Endodermal cell (in vitro differentiated cells): ENCODE measurements at regions not wholly inside any gene's neighbourhood (a gene's known extent, or its start where the extent isn't known, plus 50 kb on each side); places are given as distances from the start of the nearest gene placed in this dataset.

Experiments
- DNase-seq: peaks from one replicate; pipeline ENCODE4 v3.0.0-alpha.2; 2017
- H3K27ac ChIP-seq: 2 replicates; pipeline ENCODE4 v1.5.1; 2013; ENCODE audit warnings: mild to moderate bottlenecking, low read depth, low read length, moderate library complexity
- H3K27me3 ChIP-seq: 2 replicates; pipeline ENCODE4 v1.6.1; 2013; ENCODE audit warnings: mild to moderate bottlenecking, low read length, moderate library complexity; ENCODE audit not compliant: insufficient read depth, control insufficient read depth, poor library complexity, severe bottlenecking
- H3K36me3 ChIP-seq: 2 replicates; pipeline ENCODE4 v1.7.0; 2013; ENCODE audit warnings: mild to moderate bottlenecking, low read length, moderate library complexity; ENCODE audit not compliant: control insufficient read depth, insufficient read depth
- H3K4me1 ChIP-seq: one replicate; pipeline ENCODE4 v1.7.0; 2013; ENCODE audit warnings: low read length; ENCODE audit not compliant: control insufficient read depth, insufficient read depth
- H3K4me3 ChIP-seq: 2 replicates; pipeline ENCODE4 v1.5.1; 2013; ENCODE audit warnings: mild to moderate bottlenecking, low read length, moderate library complexity
- H3K9ac ChIP-seq: 2 replicates; pipeline ENCODE4 v1.6.1; 2013; ENCODE audit warnings: mild to moderate bottlenecking, low read length, moderate library complexity; ENCODE audit not compliant: poor library complexity, severe bottlenecking; ENCODE audit errors: extremely low read depth
- H3K9me3 ChIP-seq: 2 replicates; pipeline ENCODE4 v1.6.1; 2013; ENCODE audit warnings: mild to moderate bottlenecking, low read length, moderate library complexity; ENCODE audit not compliant: control insufficient read depth
- H3K27ac Mint-ChIP-seq: 2 replicates; pipeline ENCODE4 v1.8.0; 2020; ENCODE audit warnings: mixed read lengths
- H3K27me3 Mint-ChIP-seq: 2 replicates; pipeline ENCODE4 v1.8.0; 2021; ENCODE audit warnings: mild to moderate bottlenecking, mixed read lengths; ENCODE audit not compliant: insufficient read depth
- H3K36me3 Mint-ChIP-seq: 2 replicates; pipeline ENCODE4 v1.8.0; 2020; ENCODE audit warnings: low read depth, mixed read lengths
- H3K4me1 Mint-ChIP-seq: 2 replicates; pipeline ENCODE4 v1.8.0; 2020; ENCODE audit warnings: mixed read lengths
- H3K4me3 Mint-ChIP-seq: 2 replicates; pipeline ENCODE4 v1.8.0; 2020; ENCODE audit warnings: mild to moderate bottlenecking, moderate library complexity, mixed read lengths
- H3K9me3 Mint-ChIP-seq: 2 replicates; pipeline ENCODE4 v1.8.0; 2020; ENCODE audit warnings: mild to moderate bottlenecking, mixed read lengths
- WGBS, 2 experiments: methylation state at CpG; one replicate each; pipeline versions ENCODE4 v1.1.5 to v1.1.7; 2013; ENCODE audit warnings: missing lambda C conversion rate in 2 of 2, mixed read lengths in 1 of 2; ENCODE audit not compliant: insufficient coverage in 1 of 2, insufficient read length in 1 of 2; 5-methylcytosine and 5-hydroxymethylcytosine counted together
- TF ChIP-seq, protein P1 (sequence below): fragments of 200-600 bp; sonication (generic); conservative IDR thresholded peaks from 2 replicates; pipeline ENCODE4 v1.5.0; 2021; ENCODE audit warnings: antibody characterized with exemption, mild to moderate bottlenecking

DNA sequence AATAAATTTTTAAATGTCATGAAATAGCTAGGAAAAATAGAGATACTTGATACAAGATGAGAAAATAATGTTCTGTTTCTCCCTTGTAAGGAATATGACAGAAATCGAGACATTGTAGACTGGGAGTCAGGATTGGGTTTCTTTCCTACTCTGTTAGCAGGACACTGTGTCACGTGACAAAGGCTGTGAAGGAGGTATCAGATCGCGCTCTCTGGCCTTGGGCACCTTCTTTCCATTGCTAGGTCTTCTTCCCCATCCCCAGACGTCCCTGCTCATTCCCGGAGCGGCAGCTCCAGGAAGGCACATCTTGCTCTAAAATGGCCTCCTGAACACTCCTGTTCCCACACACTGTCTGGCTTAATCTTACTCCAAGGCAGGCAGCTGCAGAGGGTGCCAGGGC lies 133.4 kb downstream of the TM9SF2 start:
- Mint-ChIP-seq H3K4me3 (no peak overlapping the region), H3K27me3 (peaks cover 2% of the 10 kb centered on the region), H3K4me1 (peaks cover 6% of the 10 kb centered on the region), H3K36me3 (peaks cover 9% of the 10 kb centered on the region), H3K9me3 (peaks cover 21% of the 10 kb centered on the region), H3K27ac (no peak overlapping the region)
- no peak overlapping the region for H3K4me3 ChIP-seq
- no peaks in the 10 kb centered on the region for H3K4me1 ChIP-seq
- TF ChIP-seq, protein P1, sequence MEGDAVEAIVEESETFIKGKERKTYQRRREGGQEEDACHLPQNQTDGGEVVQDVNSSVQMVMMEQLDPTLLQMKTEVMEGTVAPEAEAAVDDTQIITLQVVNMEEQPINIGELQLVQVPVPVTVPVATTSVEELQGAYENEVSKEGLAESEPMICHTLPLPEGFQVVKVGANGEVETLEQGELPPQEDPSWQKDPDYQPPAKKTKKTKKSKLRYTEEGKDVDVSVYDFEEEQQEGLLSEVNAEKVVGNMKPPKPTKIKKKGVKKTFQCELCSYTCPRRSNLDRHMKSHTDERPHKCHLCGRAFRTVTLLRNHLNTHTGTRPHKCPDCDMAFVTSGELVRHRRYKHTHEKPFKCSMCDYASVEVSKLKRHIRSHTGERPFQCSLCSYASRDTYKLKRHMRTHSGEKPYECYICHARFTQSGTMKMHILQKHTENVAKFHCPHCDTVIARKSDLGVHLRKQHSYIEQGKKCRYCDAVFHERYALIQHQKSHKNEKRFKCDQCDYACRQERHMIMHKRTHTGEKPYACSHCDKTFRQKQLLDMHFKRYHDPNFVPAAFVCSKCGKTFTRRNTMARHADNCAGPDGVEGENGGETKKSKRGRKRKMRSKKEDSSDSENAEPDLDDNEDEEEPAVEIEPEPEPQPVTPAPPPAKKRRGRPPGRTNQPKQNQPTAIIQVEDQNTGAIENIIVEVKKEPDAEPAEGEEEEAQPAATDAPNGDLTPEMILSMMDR = no peak
- WGBS, 2 experiments = 82 to 91% methylated on average over 7 of the region's 7 CpGs
- H3K27me3 ChIP-seq = no peaks in the 10 kb centered on the region
- H3K9me3 ChIP-seq = peaks cover 12% of the 10 kb centered on the region
- no peak overlapping the region for H3K9ac ChIP-seq
- H3K27ac ChIP-seq = no peak overlapping the region
- no peak for DNase-seq
- no peaks in the 10 kb centered on the region for H3K36me3 ChIP-seq

DNA sequence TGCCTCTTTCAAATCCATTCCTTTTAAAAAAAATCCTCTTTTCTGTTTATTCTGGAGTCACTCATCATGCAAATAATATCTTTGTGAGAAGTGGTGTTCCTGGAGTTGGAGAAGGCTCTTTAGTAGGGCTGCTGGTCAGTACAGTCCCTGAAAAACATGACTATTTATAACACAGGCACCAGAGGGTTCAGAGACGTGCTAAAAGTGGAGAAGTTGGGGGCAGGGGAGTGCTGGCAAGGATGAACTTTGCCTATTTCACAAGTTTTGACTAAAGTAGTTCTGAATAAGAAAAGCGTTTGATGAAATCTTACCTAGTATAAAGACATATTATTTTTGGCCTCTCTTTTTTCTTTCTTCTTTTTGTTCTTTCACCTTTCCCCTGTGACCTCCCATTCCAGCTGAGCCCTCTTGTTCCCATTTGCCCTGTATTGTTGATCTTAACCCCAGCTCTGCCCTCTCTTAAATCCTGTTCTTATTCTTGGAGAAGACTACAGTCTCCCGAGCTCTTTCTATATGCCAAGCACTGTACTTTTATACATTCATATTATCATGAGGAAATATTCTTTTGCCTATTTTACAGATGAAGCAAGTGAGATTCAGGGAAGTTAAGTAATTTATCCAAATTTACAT lies 129.1 kb downstream of the TM9SF2 start:
- H3K27ac Mint-ChIP-seq = no peak overlapping the region
- H3K4me3 Mint-ChIP-seq = no peak overlapping the region
- Histone ChIP-seq H3K36me3 (no peaks in the 10 kb centered on the region), H3K9me3 (peaks cover 12% of the 10 kb centered on the region), H3K27me3 (no peaks in the 10 kb centered on the region), H3K27ac (no peak overlapping the region), H3K4me1 (no peaks in the 10 kb centered on the region), H3K4me3 (no peak overlapping the region), H3K9ac (no peak overlapping the region)
- H3K27me3 Mint-ChIP-seq = peaks cover 2% of the 10 kb centered on the region
- H3K4me1 Mint-ChIP-seq = peaks cover 42% of the 10 kb centered on the region
- 88 to 100% methylated on average over 1 to 3 of the region's 3 CpGs for WGBS, 2 experiments
- peaks cover 21% of the 10 kb centered on the region for H3K9me3 Mint-ChIP-seq
- no peak for DNase-seq
- H3K36me3 Mint-ChIP-seq = peaks cover 9% of the 10 kb centered on the region
- TF ChIP-seq, protein P1 = no peak

GRCh38 chr13:99629641-99630040 lies 128.4 kb downstream of the TM9SF2 start:
- Mint-ChIP-seq H3K36me3 (peaks cover 9% of the 10 kb centered on the region), H3K27me3 (peaks cover 4% of the 10 kb centered on the region), H3K4me3 (no peak overlapping the region), H3K27ac (no peak overlapping the region), H3K4me1 (peaks cover 48% of the 10 kb centered on the region), H3K9me3 (peaks cover 25% of the 10 kb centered on the region)
- TF ChIP-seq, protein P1 = no peak
- H3K4me3 ChIP-seq = no peak overlapping the region
- peaks cover 12% of the 10 kb centered on the region for H3K9me3 ChIP-seq
- H3K9ac ChIP-seq = no peak overlapping the region
- no peak overlapping the region for H3K27ac ChIP-seq
- WGBS, 2 experiments = 91 to 100% methylated on average over 5 of the region's 5 CpGs
- H3K4me1 ChIP-seq = no peaks in the 10 kb centered on the region
- no peak for DNase-seq
- H3K27me3 ChIP-seq = no peaks in the 10 kb centered on the region
- H3K36me3 ChIP-seq = no peaks in the 10 kb centered on the region
